ENCODE measurements at regions not wholly inside any gene's neighbourhood (a gene's known extent, or its start where the extent isn't known, plus 50 kb on each side); places are given as distances from the start of the nearest gene placed in this dataset.
"Not testable (repeated sequence)": the region's sequence is repeated elsewhere in the genome, so short reads cannot be mapped to it uniquely, and the experiment has no call there.

DNA sequence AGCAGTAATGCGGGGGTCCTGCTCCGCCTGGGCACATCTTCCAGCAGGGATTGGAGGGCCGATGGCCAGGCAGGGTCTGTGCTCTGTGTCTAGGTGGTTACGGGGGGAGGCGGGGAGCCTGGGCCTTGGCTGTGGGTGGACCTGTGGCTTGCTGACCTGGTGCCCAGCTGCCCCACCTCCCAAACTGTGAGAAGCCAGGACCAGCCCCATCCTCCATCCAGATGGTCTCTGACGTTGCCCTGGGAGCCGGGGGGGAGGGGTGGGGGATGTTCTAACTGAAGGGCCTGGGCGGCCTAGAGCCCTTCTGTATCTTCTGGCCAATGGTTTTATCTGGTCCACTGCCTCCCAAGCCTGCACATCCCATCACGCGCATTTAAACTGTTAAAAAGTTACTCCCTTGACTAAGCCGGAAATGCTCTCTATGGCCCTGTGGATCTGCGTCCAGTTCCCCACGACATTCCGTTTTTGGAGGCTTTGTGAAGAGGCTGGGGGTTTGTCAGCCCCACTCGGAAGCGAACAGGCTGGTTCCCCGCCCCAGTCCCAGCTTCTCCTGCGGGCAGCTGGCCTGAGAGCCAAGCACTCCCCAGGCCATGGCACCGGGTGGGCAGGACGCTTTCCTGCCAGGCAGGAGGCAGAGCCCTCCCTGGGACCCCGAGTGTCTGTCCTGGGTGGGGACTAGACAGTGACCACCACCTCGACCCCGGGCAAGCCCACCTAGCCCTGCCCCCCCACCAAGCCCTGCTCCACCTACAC is 143.6 kb downstream of the IGLL1 start:
- DNase-seq: not testable (repeated sequence)

- not testable (repeated sequence) for DNase-seq
Measured at GRCh38 chr22:23435186-23435585, 144.9 kb downstream of the IGLL1 start.

GRCh38 chr22:23434198-23434830 is 145.8 kb downstream of the IGLL1 start:
- not testable (repeated sequence) for DNase-seq

GRCh38 chr22:23433127-23434005 is 146.7 kb downstream of the IGLL1 start:
- DNase-seq: not testable (repeated sequence)

DNA sequence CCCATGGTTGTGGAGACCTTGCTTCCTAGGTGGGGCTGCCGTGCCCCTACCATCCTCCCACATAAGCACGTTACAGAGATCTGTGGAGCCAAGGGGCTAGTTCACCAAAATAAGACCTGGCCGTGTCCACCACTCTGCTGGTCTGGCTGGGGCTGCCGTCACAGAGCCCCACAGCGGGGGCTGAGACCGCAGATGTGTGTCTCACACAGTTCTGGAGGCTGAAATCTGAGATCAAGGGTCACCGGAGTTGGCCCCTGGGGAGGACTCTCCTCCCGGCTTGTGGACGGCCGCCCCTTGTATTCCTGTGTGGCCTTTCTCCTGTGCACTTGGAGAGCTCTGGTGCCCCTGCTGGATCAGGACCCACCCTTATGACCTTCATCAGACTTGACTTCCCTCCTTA is 147.4 kb downstream of the IGLL1 start:
- not testable (repeated sequence) for DNase-seq

GRCh38 chr22:23431337-23432072 is 148.6 kb downstream of the IGLL1 start:
- no peak for DNase-seq

GRCh38 chr22:23424551-23425068 is 155.5 kb downstream of the IGLL1 start:
- not testable (repeated sequence) for DNase-seq

DNA sequence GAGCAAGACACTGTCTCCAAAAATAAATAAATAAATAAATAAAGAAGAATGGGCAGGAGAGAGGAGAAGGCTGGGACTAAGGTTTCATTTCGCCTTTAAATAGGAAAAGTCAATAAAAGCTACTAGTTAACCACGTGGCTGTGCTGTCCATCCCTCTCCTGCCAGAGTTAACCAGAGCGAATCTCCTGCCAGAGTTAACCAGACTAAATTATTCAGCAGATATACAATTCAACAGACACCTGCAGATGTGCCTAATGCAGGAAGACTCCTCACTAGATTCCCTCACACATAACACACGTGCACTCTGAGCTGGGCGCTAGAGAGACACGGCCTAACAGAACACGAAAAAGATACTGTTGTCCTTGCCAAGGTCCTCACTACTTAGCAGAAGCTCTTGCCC is 156.1 kb downstream of the IGLL1 start:
- no peak for DNase-seq

DNA sequence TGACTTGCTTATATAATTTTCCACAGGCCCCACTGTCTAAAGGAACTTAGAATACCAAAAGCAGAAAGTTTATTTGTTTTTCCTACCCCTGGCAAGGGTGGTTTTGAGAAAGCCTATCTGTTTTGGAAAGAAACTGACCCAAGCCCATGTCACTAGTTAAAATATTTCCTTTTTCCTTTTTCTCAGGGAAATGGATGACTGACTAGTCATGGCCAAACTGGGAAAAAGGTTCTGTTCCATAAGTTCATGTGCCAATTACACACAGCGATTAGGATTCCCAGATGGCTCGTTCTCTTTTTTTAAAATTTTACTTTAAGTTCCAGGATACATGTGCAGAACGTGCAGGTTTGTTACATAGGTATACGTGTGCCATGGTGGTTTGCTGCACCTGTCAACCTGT is 157.8 kb downstream of the IGLL1 start:
- DNase-seq: not testable (repeated sequence)

- DNase-seq: not testable (repeated sequence)
Measured at GRCh38 chr22:23421300-23421699, 158.8 kb downstream of the IGLL1 start.

DNA sequence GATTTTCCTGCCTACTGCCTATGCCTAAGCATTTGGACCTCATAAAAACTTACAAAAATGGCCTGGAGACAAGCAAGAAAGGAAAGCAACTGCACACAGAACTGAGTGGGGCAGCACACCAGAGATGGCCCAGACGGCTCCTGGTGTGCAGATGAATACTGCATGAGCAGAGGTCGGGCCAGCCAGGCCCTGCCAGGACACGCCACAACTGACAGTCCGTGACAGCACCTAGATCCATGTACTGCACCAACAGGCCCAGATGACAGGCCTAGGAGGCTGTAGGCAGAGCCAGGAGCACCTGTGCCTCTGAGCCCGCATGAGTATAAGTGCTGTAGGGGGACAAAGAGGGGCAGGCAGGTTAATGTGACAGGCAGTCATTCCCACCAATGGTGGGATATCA is 160.2 kb downstream of the IGLL1 start:
- no peak for DNase-seq

GRCh38 chr22:23419171-23419570 is 160.9 kb downstream of the IGLL1 start:
- DNase-seq: no peak

DNA sequence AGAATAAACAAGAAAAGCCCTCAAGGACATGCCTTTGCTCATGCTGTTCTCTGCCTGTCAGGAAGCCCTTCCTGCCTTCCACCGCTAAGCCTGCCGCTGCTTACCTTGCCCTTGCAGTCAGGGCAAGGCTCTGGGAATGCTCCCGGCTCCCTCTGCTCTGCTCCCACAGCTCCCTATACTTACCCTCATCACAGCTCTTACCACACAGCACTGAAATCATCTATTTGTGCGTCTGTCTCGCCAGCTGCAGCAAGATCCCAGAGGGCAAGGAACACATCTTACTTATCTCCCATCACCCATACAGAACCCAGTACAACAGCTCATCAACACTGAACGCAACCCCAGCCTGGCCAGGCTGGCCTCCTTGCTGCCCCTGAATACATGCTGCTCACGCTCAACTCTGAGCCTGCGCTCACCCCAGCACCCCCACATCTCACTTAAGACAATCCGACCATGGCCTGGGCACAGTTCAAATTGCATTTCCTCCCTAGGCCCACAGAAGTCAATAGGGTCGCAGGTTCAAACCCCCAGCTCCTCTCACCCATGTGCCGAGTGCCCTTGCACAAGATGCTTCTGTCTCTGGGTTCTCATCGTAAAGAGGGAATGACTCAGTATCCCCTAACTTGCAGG is 161.8 kb downstream of the IGLL1 start:
- no peak for DNase-seq

DNA sequence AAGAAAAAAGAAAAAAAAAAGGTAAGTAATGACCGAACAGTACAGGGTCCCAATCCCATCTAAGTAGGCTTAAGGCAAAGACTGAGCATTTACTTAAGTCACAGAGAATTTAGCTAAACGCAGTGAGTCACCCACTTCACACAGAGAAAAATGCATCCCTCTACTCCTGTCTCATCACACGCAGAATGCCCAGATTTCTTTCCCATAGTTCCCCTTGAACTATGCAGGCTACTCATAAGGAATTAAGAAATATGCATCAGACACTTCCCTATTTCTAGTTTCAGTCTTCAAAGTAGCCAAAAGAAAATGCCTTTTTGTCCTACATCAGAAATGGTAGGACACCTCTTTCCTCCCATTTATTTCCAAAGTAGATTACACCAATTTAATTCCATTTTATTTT is 162.8 kb downstream of the IGLL1 start:
- not testable (repeated sequence) for DNase-seq

DNA sequence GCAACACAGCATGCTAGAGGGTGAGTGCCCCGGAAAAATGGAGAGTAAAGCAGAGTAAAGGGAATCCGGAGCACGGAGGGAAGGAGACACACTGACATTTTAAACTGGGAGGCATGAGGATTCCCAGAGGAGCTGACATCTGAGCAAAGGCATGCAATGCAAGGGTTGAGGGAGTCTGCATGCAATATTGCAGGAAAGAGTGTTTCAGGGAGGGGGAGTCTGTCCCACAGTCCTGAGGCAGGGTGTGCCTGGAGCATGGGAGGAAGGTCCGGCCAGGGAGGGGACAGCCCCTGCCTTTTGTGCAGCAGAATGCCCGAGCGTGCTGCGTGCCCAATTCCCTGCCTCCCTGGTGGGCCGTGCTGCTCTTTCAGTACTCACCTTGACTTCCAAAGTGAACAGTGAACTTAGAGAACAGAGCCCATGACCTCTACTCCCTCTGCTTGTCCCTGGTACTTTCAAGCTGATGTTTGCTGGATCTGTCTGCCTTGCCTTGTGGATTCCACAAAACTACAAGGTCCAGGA is 163.9 kb downstream of the IGLL1 start:
- not testable (repeated sequence) for DNase-seq

GRCh38 chr22:23415490-23415851 is 164.6 kb downstream of the IGLL1 start:
- DNase-seq: no peak

GRCh38 chr22:23414727-23415489 is 165.2 kb downstream of the IGLL1 start:
- DNase-seq: no peak

DNA sequence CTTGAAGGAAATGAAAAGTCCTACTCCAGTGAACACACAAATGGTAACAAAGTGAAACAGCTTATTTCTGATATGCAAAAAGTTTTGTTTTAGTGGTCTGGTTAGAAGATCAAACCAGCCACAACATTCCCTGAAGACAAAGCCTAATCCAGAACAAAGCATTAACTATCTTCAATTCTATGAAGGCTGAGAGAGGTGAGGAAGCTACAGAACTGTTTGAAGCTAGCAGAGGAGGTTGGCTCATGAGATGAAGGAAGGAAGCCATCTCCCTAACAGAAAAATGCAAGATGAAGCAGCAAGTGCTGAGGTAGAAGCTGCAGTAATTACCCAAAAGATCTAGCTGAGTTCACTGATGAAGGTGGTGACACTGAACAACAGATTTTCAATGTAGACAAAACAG is 168.4 kb downstream of the IGLL1 start:
- DNase-seq: no peak

- DNase-seq: no peak
Measured at GRCh38 chr22:23410411-23410810, 169.7 kb downstream of the IGLL1 start.

GRCh38 chr22:23409976-23410375 is 170.1 kb downstream of the IGLL1 start:
- DNase-seq: no peak

DNA sequence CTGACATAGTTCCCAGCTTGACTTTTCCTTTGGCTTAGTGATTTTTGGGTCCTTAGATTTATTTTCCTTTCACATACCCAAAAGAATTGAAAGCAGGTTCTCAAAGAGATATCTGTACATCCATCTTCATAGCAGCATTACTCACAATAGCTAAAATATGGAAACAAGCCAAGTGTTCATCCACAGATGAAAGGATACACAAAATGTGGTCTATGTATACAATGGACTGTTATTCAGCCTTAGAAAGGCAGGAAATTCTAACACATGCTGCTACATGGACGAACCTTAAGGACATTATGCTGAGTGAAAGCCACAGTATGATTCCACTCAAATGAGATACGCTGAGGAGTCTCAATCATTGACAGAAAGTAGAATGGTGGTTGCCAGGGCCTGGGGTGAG is 171.8 kb downstream of the IGLL1 start:
- no peak for DNase-seq
